ENCODE measurements at regions not wholly inside any gene's neighbourhood (a gene's known extent, or its start where the extent isn't known, plus 50 kb on each side); places are given as distances from the start of the nearest gene placed in this dataset.

DNA sequence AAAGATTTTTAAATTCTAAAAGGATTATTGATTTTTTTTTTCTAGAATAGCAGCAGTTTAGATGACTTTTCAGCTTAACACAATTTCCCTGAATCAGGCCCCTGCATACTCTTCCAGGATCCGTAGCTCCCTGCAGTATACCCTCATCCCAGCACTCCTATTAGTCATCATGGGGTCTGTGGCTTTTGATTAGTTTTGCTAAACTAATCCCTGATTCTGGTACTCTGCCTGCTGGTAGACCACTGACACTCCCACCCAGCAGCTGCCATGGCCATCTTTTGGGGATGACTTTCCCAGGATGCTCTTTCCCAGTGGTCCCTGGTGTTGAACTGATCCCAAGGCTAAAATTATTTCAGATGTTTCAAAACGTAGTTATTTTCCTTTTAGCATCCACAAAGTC, 802.0 kb downstream of the RAPGEF2 start:
- Histone ChIP-seq H3K27ac (no peak overlapping the region), H3K27me3 (no peaks in the 10 kb centered on the region), H3K4me3 (no peak overlapping the region), H3K9me3 (no peaks in the 10 kb centered on the region), H3K36me3 (no peaks in the 10 kb centered on the region), H3K4me1 (no peaks in the 10 kb centered on the region)
- DNase-seq (no peak), ATAC-seq (ENCODE audit: low FRiP score in 2 of 2) (no peak)
- 68 to 71% methylated on average over 2 of the region's 2 CpGs for WGBS, 2 donors
- TF ChIP-seq POLR2AphosphoS5 (IDR thresholded peaks at IDR 0.05) (no peak), EP300 (IDR thresholded peaks at IDR 0.05) (no peak), POLR2A (IDR thresholded peaks at IDR 0.05) (no peak)
- TF ChIP-seq, protein P1, sequence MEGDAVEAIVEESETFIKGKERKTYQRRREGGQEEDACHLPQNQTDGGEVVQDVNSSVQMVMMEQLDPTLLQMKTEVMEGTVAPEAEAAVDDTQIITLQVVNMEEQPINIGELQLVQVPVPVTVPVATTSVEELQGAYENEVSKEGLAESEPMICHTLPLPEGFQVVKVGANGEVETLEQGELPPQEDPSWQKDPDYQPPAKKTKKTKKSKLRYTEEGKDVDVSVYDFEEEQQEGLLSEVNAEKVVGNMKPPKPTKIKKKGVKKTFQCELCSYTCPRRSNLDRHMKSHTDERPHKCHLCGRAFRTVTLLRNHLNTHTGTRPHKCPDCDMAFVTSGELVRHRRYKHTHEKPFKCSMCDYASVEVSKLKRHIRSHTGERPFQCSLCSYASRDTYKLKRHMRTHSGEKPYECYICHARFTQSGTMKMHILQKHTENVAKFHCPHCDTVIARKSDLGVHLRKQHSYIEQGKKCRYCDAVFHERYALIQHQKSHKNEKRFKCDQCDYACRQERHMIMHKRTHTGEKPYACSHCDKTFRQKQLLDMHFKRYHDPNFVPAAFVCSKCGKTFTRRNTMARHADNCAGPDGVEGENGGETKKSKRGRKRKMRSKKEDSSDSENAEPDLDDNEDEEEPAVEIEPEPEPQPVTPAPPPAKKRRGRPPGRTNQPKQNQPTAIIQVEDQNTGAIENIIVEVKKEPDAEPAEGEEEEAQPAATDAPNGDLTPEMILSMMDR (IDR thresholded peaks at IDR 0.05) = no peak

DNA sequence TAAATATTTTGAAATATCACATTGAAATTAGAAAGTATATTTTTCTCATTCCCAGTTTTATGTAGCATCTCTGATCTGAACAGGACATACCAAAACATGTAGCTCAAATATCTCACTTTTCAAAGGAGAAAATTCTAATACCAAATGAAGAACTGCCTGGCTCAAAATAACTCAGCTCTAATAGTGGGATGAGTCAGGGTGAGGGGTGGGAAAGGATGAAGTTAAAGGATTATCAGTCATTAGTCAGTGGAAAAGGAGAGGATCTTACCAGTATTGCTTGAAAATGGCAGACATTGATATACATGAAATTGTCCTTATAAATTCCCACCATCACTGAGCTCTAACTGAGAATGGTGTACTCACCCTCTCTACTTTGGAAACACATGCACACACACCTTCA, 803.2 kb downstream of the RAPGEF2 start:
- Histone ChIP-seq H3K4me1 (no peaks in the 10 kb centered on the region), H3K27ac (no peak overlapping the region), H3K36me3 (no peaks in the 10 kb centered on the region), H3K9me3 (no peaks in the 10 kb centered on the region), H3K4me3 (no peak overlapping the region), H3K27me3 (no peaks in the 10 kb centered on the region)
- TF ChIP-seq POLR2AphosphoS5 (IDR thresholded peaks at IDR 0.05) = no peak
- TF ChIP-seq, protein P1 (IDR thresholded peaks at IDR 0.05) = no peak
- TF ChIP-seq EP300 (IDR thresholded peaks at IDR 0.05) = no peak
- TF ChIP-seq POLR2A (IDR thresholded peaks at IDR 0.05) = no peak
- ATAC-seq (ENCODE audit: low FRiP score in 2 of 2) = no peak
- no peak for DNase-seq

DNA sequence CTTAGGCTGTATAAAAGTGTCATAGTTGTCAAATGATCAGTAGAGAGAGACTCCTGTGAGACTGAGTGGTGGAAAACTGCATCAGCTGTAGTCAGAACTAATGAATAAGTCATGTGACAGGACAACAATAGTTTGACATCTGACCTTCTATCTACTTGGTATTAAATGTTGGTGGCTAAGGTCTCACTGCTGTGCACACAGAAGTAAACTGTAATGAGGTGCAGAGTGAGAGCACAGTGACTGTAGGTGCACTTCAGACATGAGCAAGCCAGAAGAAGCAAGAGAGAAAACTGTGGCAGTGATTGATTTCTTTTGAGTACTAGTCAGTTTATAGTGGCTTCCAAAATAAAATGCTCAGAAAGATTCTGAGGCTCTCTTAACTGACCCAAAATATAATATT, 803.6 kb downstream of the RAPGEF2 start:
- no peaks in the 10 kb centered on the region for H3K36me3 ChIP-seq
- no peak overlapping the region for H3K27ac ChIP-seq
- no peaks in the 10 kb centered on the region for H3K9me3 ChIP-seq
- H3K4me1 ChIP-seq = no peaks in the 10 kb centered on the region
- no peaks in the 10 kb centered on the region for H3K27me3 ChIP-seq
- H3K4me3 ChIP-seq = no peak overlapping the region
- no peak for DNase-seq
- no peak for ATAC-seq (ENCODE audit: low FRiP score in 2 of 2)
- TF ChIP-seq EP300 (IDR thresholded peaks at IDR 0.05) (no peak), POLR2A (IDR thresholded peaks at IDR 0.05) (no peak), POLR2AphosphoS5 (IDR thresholded peaks at IDR 0.05) (no peak)
- TF ChIP-seq, protein P1 (IDR thresholded peaks at IDR 0.05) = no peak

DNA sequence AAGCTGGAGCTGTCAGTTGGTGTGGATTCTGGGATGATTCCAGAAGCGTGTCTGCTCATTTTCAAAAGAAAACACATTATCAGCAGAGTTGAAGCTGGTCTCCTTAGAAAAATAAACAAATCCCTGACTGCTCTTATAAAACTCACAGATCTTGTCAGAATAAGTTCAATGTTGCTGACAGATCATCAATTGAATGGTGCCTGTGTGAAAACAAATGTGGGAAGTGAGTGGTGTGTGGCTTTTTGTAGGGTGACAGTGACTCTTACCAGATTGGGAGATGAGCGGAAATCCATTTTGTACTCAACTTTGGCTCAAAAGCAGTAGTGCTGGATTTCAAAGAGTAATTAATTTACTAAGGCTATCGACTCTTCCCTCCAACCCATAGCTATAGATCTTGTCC, 807.8 kb downstream of the RAPGEF2 start:
- 56% methylated on average over 3 of the region's 3 CpGs for WGBS, 2 donors
- no peak for DNase-seq
- no peak for ATAC-seq (ENCODE audit: low FRiP score in 2 of 2)

DNA sequence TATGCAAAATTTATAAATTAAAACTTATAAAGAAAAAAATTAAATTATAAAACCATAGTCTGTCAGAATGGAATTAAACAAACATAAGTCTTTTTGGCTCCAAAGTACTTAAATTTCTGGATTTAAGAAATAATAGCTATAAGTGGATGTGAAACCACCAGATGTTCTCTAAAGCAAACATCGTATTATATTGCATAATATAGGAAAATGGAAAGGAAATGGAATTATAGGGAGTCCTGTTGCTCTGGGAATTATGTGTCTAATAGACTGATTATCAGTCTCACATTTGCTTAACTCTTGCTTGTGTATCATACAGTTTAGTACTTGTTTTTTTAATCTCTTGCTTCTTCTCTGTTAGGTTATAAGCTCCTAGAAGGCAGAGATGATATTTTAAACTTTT, 819.2 kb downstream of the RAPGEF2 start:
- no peak for DNase-seq
- Histone ChIP-seq H3K4me1 (no peaks in the 10 kb centered on the region), H3K36me3 (no peaks in the 10 kb centered on the region), H3K9me3 (peaks cover 0 to 22% (median 6%) of the 10 kb centered on the region in 4 donors), H3K27me3 (no peaks in the 10 kb centered on the region), H3K4me3 (no peak overlapping the region), H3K27ac (no peak overlapping the region)
- no peak for ATAC-seq (ENCODE audit: low FRiP score in 2 of 2)
- TF ChIP-seq POLR2AphosphoS5 (IDR thresholded peaks at IDR 0.05) (no peak), EP300 (IDR thresholded peaks at IDR 0.05) (no peak), POLR2A (IDR thresholded peaks at IDR 0.05) (no peak)
- TF ChIP-seq, protein P1 (IDR thresholded peaks at IDR 0.05) = no peak
- WGBS, 2 donors = 63 to 69% methylated on average over 1 of the region's 1 CpG

More for the DNA sequence above, 807.8 kb downstream of the RAPGEF2 start:
- no peak overlapping the region for H3K27ac ChIP-seq
- no peaks in the 10 kb centered on the region for H3K9me3 ChIP-seq
- H3K4me3 ChIP-seq = no peak overlapping the region
- H3K36me3 ChIP-seq = no peaks in the 10 kb centered on the region
- H3K27me3 ChIP-seq = no peaks in the 10 kb centered on the region
- TF ChIP-seq, protein P1 (IDR thresholded peaks at IDR 0.05) = no peak
- TF ChIP-seq POLR2AphosphoS5 (IDR thresholded peaks at IDR 0.05) = no peak
- no peak for TF ChIP-seq POLR2A (IDR thresholded peaks at IDR 0.05)
- TF ChIP-seq EP300 (IDR thresholded peaks at IDR 0.05) = no peak
- H3K4me1 ChIP-seq = no peaks in the 10 kb centered on the region

All from upper lobe of left lung (tissue), 6 donors.